Stimulated activated CD4-positive, alpha-beta T cell treated with anti-CD3 and anti-CD28 coated beads, Interleukin-2, amount 100 ng/mL, for 4 hours (primary cell): ENCODE measurements at regions not wholly inside any gene's neighbourhood (a gene's known extent, or its start where the extent isn't known, plus 50 kb on each side); places are given as distances from the start of the nearest gene placed in this dataset.

Experiments used
- DNase-seq: peaks from one replicate; pipeline ENCODE4 v3.0.0-alpha.2; 2020; ENCODE audit warnings: low read depth

- no peak for DNase-seq
Measured at GRCh38 chr4:14446904-14447303, 555.4 kb upstream of the CPEB2 start.

DNA sequence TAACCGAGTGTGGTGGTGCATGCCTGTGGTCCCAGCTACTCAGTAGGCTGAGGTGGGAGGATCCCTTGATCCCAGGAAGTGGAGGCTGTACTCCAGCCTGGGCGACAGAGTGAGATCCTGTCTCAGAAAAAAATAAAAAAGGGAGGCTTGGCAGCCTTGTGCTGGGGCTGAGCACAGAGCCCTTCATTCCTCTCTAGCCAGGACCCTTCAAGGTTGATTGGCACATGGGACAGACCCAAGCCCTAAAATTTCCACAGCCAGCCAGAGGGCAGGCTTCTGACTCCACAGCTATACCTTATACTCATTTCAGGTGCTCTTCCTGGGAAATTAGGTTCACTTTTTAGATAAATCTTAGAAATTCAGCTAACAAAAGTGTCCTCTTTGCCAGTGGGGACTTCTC lies 553.0 kb upstream of the CPEB2 start:
- no peak for DNase-seq

DNA sequence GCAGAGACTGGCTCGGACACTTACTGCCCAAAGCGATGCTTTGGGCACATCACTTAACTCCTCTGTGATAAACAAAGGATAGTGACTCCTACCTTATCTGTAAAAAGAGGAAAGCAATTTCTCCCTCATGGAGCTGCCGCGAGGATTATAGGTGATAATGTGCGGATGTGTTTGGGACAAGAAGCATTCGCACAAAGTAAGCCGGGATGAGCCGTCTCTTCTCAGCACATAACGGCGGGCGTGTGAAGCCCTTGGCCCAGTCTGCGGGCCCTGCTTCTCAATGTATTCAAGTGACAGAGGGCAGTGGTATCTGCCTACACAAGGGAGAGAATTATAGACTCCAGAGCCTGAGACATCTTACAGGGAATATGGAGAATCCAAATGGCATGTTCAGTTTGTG lies 550.3 kb upstream of the CPEB2 start:
- no peak for DNase-seq

DNA sequence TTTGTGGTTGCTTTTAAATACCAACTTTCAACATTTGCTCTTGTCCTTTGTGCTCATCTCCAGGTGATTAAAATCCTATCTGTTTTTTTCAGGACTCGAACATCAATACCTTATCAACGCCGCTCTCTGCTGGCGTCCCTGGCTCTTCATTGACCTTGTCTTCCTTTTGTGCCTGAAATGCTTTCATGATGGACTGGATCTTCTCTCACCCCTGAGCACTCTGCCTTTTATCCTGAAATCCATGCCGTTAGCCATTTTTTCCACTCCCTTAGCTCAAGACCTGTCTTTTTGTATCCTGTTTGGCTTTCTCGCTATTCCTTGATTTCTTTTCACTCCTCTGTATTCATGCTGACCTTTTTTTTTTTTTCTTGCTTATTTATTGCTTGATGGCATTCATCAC lies 549.5 kb upstream of the CPEB2 start:
- no peak for DNase-seq

DNA sequence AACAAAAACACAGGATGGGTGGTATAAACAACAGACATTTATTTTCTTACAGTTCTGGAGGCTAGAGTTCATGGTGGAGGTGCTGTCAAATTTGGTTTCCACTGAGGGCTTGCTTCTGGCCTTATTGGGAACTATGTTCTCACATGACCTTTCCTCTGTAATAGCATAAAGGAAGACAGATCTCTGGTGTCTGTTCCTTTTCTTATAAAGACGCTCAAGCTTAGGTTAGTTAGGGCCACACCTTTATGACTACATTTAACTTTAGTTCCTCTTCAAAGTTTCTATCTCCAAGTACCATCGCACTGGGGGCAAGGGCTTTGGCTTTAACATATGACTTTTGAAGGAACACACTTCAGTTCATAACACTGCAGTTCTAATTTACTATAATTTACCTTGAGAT lies 543.8 kb upstream of the CPEB2 start:
- DNase-seq = no peak

- no peak for DNase-seq
Measured at GRCh38 chr4:14465057-14465456, 537.2 kb upstream of the CPEB2 start.

- no peak for DNase-seq
Measured at GRCh38 chr4:14465507-14465906, 536.8 kb upstream of the CPEB2 start.

- DNase-seq = no peak
Measured at GRCh38 chr4:14478504-14478903, 523.8 kb upstream of the CPEB2 start.

DNA sequence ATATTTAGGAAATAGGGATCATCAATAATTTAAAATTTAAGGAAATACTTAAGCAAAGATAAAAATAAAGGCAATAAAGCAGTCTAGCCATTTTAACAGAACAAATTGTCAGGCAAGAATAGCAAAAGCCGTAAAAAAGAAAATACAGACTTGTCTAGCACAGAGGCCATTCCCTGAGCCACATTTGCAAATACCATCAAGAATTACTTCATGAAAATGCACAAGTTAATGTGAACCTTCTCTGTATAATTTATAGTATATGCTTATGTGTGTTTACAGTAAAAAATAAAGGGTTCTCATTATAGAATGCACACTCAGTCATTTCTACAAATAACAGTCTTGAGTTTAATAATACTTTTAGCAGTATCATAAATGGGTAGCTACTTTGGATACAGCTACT lies 505.9 kb upstream of the CPEB2 start:
- no peak for DNase-seq

DNA sequence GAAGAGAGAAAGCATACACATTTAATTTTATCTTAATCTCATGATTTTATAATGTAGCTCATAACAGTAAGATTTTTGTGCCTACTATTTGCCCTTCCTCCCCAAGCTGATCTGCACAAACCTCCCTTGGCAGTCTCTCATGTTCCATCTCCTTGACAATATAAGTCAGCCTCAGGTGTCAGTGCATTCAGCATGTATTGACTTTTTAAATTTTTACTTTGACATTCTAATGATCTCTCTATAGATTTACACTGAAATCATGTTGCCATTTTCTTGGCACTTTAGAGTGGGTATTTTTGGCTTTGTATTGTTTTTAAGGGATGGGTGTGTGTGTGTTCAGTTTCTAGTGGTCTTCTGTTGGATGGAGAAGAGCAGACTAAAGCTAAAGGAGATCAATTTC lies 505.3 kb upstream of the CPEB2 start:
- no peak for DNase-seq

GRCh38 chr4:14504162-14504561 lies 498.1 kb upstream of the CPEB2 start:
- no peak for DNase-seq

DNA sequence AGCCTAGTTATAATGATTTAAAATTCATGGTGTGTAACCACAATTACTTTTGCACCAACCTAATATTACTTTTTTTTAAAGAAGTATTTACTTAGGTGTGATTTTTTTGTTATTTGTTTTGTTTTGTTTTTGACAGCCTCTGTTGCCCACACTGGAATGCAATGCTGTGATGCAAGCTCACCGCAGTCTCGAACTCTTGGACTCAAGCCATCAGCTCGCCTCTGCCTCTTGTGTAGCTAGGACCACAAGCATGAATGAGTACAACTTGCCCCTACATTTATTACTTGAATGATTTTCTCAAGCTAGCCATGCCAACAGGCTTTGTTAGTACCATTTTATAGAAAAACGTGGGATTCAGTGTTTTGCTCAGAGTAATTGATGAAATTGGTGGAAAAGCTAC lies 488.8 kb upstream of the CPEB2 start:
- no peak for DNase-seq

DNA sequence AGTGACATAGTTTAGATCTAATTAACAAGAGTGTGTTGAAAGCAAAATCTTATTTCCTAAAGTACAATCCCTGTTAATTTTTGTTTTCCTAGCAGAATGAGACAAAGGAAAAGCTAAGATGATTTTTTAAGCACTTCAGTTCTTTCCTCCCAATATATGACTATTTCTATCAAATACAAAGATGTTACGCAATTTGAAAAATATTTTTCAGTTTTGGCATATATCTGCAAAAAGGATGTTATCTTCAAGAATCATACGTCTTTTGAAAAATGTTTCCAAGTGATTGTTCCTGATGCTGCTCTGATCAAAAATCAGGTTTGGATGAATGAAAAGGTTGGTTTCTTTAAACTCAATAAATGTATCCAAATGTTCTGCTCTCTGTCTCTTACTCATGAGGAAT lies 486.7 kb upstream of the CPEB2 start:
- DNase-seq = no peak

- no peak for DNase-seq
Measured at GRCh38 chr4:14518136-14518535, 484.1 kb upstream of the CPEB2 start.

GRCh38 chr4:14520171-14520570 lies 482.1 kb upstream of the CPEB2 start:
- no peak for DNase-seq

DNA sequence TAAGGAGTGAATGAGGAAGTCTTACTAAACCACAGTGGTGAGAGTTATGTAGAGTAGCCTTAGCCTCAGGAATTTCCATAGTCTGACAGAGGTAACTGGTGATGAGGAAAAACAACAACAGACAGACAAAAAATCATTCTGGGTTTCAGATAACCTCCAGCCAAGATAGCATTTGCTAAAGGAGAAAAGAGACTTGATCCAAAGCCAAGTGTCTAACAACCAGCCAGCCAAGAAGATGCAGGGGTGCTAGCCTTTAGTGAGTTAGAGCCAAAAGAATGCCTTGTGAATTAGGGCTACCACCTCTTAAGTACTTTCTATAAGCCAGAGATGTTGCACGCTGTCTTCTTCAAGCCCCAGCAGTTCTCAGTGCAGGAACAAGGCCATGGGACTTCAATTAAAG lies 478.0 kb upstream of the CPEB2 start:
- no peak for DNase-seq

DNA sequence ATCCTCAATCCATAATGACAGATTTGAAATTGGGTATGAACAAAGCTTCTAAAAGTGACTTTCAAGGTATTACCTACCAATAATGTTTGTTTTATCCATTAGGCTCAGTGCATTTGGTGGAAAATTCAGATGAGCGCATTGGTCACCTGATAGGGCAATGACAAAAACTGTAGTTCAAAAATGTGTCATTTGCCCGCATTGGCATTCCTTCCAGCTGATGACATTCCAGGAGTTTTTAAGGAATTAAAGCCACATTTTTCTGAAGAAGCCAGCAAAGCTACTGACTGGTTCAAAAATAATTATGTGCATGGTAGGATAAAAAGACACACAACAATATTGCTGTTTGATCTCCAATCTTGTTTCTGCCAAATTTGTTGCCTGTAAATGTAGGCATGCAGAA lies 473.4 kb upstream of the CPEB2 start:
- no peak for DNase-seq

DNA sequence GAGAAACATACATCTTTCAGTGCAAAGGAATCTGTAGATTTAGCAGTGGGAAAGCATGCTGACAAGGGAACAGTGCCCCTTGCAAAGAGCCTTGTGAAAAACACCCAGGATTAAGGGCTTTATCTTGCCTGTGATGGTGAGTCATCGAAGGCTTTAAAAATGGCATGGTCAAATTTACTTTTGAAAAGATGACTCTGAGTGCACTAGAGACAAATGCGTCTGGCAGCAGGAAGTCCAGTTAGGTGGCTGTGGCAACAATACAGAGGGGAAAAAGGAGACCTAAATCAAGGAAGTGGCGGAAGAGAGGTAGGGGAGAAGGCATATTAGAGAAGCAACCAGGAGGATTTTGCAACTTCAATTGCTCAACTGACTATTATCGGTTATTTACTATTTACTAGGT lies 472.6 kb upstream of the CPEB2 start:
- DNase-seq = no peak

DNA sequence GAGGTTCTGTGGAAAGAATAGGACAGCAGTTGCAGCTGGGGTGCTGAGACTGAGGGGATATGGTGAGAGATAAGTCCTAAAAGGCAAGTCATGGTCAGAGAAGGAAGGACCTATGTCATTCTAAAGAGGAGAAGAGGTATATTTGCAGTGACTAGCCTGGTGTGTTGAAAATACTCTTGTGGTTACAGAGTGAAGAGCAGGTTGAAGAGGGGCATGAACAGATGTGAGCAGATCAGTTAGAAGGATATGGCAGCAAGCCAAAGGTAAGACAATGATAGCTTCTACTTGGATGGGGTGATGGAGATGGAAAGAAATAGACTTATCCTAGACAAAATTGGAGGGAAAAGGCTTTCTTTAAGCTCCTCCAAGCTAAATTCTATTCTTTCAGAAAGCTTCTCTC lies 469.8 kb upstream of the CPEB2 start:
- no peak for DNase-seq

DNA sequence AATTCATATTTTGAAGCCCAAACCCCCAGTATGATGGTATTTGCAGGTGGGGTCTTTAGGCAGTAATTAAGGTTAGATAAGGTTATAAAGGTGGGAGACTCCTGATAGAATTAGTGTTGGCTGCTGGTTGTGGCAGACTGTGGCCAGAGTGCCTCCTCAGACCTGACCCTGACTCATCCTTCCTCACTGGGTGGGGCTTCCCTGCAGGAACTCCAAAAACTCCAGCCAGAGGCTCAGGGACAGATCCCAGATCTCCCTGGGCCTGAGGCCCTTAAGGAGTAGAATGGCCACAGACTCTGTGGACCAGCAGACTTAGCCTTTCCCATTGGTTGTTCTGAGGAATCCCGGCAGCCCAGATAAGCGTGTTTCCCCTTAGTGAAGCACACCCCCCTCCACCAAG lies 463.0 kb upstream of the CPEB2 start:
- DNase-seq = no peak

GRCh38 chr4:14545163-14545562 lies 457.1 kb upstream of the CPEB2 start:
- DNase-seq = no peak

DNA sequence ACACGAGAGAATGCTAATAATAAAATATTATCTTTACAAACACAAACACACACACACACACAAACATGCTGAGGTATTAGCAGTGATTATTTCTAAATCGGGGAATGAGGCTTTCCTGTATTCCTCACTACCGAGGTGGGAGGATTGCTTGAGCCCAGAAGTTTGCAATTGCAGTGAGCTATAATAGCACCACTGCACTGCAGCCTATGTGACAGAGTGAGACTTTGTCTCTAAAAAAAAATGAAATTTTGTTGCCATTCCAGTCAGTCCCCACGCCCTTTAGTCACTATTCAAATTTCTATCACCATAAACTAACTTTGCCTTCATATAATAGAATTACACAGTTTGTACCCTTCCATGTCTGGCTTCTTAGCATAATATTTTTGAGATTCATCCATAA lies 456.5 kb upstream of the CPEB2 start:
- DNase-seq = no peak

DNA sequence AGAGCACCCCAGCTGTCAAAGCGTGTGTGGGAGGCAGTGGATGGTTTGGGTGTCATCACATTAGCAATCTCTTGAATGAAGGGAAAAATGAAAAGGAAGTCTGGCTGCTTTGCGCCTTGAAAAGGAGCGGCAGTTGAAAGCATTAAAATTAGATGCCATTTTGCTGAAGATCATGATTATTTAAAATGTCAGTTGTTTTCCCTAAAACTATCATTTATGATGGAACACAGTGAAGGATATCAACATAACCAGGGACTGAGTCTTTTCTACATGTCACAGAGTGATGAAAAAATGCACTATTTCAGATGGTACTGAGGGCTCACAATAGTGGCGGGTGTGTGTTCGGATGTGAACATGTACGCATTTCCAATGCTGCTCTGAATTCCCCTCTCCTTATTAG lies 450.2 kb upstream of the CPEB2 start:
- no peak for DNase-seq

- DNase-seq = no peak
Measured at GRCh38 chr4:14559646-14560045, 442.6 kb upstream of the CPEB2 start.

- DNase-seq = no peak
Measured at GRCh38 chr4:14560577-14560976, 441.7 kb upstream of the CPEB2 start.
